ENCODE measurements at regions not wholly inside any gene's neighbourhood (a gene's known extent, or its start where the extent isn't known, plus 50 kb on each side); places are given as distances from the start of the nearest gene placed in this dataset.

DNA sequence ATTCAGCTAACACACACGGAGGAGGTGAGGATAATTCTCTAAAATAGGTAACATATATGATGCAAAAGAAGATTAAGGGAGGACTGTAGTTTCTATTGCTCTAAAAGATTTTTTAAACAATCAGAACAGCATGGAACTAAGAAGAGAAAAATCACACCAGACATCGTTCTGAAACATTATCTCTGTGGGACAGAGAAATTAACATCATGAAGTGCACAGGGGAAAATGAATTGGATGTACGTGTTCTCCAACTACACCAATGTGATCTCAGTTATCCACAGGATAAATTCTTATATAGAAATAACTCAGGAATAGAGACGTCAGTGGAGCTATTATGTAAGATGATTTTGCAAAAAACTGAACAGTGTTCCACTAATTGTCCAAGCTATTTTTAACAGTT is 614.1 kb upstream of the HS3ST1 start:
- CTCF ChIA-PET: no interaction called here

DNA sequence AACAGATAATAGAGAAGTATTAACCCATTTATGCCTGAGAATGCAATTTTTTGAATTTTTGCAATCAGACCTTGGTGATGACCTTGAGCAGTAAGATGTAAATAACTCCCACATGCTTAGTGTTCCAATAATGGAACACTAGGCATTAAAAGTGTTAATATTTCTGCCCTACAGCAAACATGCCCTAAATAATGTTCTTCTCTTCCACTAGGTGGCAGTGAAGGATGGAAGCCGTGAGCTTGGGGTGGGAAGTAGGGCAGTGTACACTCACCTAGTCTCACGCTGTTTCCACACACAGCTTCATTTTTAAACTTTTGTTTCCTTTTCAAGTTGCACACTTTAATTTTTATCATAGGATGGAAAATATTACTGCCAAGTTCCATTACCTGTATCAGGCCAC is 613.1 kb upstream of the HS3ST1 start:
- no peak for TF ChIP-seq EZH2 (IDR thresholded peaks at IDR 0.05; ENCODE audit: borderline replicate concordance, low read depth, low read length, poor library complexity, severe bottlenecking)
- TF ChIP-seq, protein P1, sequence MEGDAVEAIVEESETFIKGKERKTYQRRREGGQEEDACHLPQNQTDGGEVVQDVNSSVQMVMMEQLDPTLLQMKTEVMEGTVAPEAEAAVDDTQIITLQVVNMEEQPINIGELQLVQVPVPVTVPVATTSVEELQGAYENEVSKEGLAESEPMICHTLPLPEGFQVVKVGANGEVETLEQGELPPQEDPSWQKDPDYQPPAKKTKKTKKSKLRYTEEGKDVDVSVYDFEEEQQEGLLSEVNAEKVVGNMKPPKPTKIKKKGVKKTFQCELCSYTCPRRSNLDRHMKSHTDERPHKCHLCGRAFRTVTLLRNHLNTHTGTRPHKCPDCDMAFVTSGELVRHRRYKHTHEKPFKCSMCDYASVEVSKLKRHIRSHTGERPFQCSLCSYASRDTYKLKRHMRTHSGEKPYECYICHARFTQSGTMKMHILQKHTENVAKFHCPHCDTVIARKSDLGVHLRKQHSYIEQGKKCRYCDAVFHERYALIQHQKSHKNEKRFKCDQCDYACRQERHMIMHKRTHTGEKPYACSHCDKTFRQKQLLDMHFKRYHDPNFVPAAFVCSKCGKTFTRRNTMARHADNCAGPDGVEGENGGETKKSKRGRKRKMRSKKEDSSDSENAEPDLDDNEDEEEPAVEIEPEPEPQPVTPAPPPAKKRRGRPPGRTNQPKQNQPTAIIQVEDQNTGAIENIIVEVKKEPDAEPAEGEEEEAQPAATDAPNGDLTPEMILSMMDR (conservative IDR thresholded peaks at IDR 0.05; ENCODE audit: low read depth, low read length): no peak
- intact Hi-C loops (cut with micrococcal nuclease; ENCODE audit: unreplicated experiment): no loop called here
- Histone ChIP-seq H3K9me3 (ENCODE audit: low read depth, low read length, poor library complexity, severe bottlenecking) (peaks cover 46% of the 10 kb centered on the region), H3K27me3 (replicated peaks; ENCODE audit: insufficient read depth, low read depth, low read length, poor library complexity) (no peaks in the 10 kb centered on the region), H3K36me3 (ENCODE audit: insufficient read depth, low read length, poor library complexity, severe bottlenecking) (no peaks in the 10 kb centered on the region), H3K4me1 (ENCODE audit: insufficient read depth, low read length, poor library complexity, severe bottlenecking) (no peaks in the 10 kb centered on the region), H3K27ac (ENCODE audit: low read depth, low read length, poor library complexity, severe bottlenecking) (no peak overlapping the region), H3K4me3 (ENCODE audit: low read depth, low read length, poor library complexity, severe bottlenecking) (no peak overlapping the region)
- no peak for DNase-seq (ENCODE audit: low spot score)
- CTCF ChIA-PET: no interaction called here
- BruUV-seq (replicated peaks): no TSS peak
- POLR2A ChIA-PET (ENCODE audit: low non-redundant PET): no interaction called here

More for the DNA sequence above, 614.1 kb upstream of the HS3ST1 start:
- Histone ChIP-seq H3K27ac (ENCODE audit: low read depth, low read length, poor library complexity, severe bottlenecking) (no peak overlapping the region), H3K4me1 (ENCODE audit: insufficient read depth, low read length, poor library complexity, severe bottlenecking) (no peaks in the 10 kb centered on the region), H3K4me3 (ENCODE audit: low read depth, low read length, poor library complexity, severe bottlenecking) (no peak overlapping the region), H3K36me3 (ENCODE audit: insufficient read depth, low read length, poor library complexity, severe bottlenecking) (no peaks in the 10 kb centered on the region), H3K27me3 (replicated peaks; ENCODE audit: insufficient read depth, low read depth, low read length, poor library complexity) (no peaks in the 10 kb centered on the region), H3K9me3 (ENCODE audit: low read depth, low read length, poor library complexity, severe bottlenecking) (peaks cover 47% of the 10 kb centered on the region)
- DNase-seq (ENCODE audit: low spot score): no peak
- POLR2A ChIA-PET (ENCODE audit: low non-redundant PET): no interaction called here
- intact Hi-C loops (cut with micrococcal nuclease; ENCODE audit: unreplicated experiment): no loop called here
- TF ChIP-seq, protein P1 (conservative IDR thresholded peaks at IDR 0.05; ENCODE audit: low read depth, low read length): no peak
- no peak for TF ChIP-seq EZH2 (IDR thresholded peaks at IDR 0.05; ENCODE audit: borderline replicate concordance, low read depth, low read length, poor library complexity, severe bottlenecking)
- BruUV-seq (replicated peaks): no TSS peak

DNA sequence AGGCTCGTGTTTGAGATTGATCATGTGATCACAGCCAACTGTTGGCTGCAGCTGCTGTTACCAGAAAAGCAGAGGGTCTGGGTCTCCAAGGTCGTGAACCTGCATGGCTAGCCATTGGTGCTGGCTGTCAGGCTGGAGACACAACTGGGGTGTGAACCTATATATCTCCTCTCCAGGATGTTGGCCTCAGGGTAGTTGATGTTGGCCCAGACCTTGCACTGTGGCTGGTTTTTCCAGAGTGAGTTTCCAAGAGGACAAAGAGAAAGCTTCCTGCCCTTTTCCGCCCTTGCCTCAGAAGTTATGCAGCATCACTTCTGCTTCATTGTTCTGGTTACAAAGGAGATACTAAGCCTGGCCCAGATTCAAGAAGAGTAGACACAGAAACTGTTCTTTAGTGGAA is 607.8 kb upstream of the HS3ST1 start:
- TF ChIP-seq, protein P1 (conservative IDR thresholded peaks at IDR 0.05; ENCODE audit: low read depth, low read length): no peak
- TF ChIP-seq EZH2 (IDR thresholded peaks at IDR 0.05; ENCODE audit: borderline replicate concordance, low read depth, low read length, poor library complexity, severe bottlenecking): no peak
- no peak overlapping the region for H3K4me3 ChIP-seq (ENCODE audit: low read depth, low read length, poor library complexity, severe bottlenecking)
- BruUV-seq (replicated peaks): no TSS peak
- no peaks in the 10 kb centered on the region for H3K27me3 ChIP-seq (replicated peaks; ENCODE audit: insufficient read depth, low read depth, low read length, poor library complexity)
- H3K27ac ChIP-seq (ENCODE audit: low read depth, low read length, poor library complexity, severe bottlenecking): no peak overlapping the region
- no peaks in the 10 kb centered on the region for H3K36me3 ChIP-seq (ENCODE audit: insufficient read depth, low read length, poor library complexity, severe bottlenecking)
- CTCF ChIA-PET: no interaction called here
- peaks cover 63% of the 10 kb centered on the region for H3K9me3 ChIP-seq (ENCODE audit: low read depth, low read length, poor library complexity, severe bottlenecking)
- intact Hi-C loops (cut with micrococcal nuclease; ENCODE audit: unreplicated experiment): no loop called here
- H3K4me1 ChIP-seq (ENCODE audit: insufficient read depth, low read length, poor library complexity, severe bottlenecking): no peaks in the 10 kb centered on the region
- POLR2A ChIA-PET (ENCODE audit: low non-redundant PET): no interaction called here
- DNase-seq (ENCODE audit: low spot score): no peak

All from A673 (cell line).